GM10248 (cell line): ENCODE measurements at regions not wholly inside any gene's neighbourhood (a gene's known extent, or its start where the extent isn't known, plus 50 kb on each side); places are given as distances from the start of the nearest gene placed in this dataset.

Source experiments
- CTCF ChIA-PET: fragments of 300-600 bp; sonication (Branson Sonifier 250); formaldehyde crosslinking; extraction: SDS; loops from one replicate; lab custom pipeline; 2021; ENCODE audit warnings: antibody characterized with exemption; lab: Yijun Ruan, JAX
- POLR2A ChIA-PET: fragments of 350-650 bp; sonication (Branson Sonifier 250); formaldehyde crosslinking; extraction: SDS; loops from one replicate; lab custom pipeline; 2020; ENCODE audit warnings: antibody characterized with exemption; lab: Yijun Ruan, JAX
- DNase-seq: peaks from one replicate; pipeline ENCODE4 v3.0.0; 2012; ENCODE audit errors: extremely low spot score
- TF ChIP-seq, protein P1 (sequence below): IDR thresholded peaks from 2 replicates; pipeline ENCODE4 v1.5.1; 2012; ENCODE audit warnings: mild to moderate bottlenecking, low read depth; ENCODE audit errors: extremely low read depth, missing control alignments, control extremely low read depth

- DNase-seq, result no peak
- POLR2A ChIA-PET, result no interaction called here
- TF ChIP-seq, protein P1, sequence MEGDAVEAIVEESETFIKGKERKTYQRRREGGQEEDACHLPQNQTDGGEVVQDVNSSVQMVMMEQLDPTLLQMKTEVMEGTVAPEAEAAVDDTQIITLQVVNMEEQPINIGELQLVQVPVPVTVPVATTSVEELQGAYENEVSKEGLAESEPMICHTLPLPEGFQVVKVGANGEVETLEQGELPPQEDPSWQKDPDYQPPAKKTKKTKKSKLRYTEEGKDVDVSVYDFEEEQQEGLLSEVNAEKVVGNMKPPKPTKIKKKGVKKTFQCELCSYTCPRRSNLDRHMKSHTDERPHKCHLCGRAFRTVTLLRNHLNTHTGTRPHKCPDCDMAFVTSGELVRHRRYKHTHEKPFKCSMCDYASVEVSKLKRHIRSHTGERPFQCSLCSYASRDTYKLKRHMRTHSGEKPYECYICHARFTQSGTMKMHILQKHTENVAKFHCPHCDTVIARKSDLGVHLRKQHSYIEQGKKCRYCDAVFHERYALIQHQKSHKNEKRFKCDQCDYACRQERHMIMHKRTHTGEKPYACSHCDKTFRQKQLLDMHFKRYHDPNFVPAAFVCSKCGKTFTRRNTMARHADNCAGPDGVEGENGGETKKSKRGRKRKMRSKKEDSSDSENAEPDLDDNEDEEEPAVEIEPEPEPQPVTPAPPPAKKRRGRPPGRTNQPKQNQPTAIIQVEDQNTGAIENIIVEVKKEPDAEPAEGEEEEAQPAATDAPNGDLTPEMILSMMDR, result no peak
- CTCF ChIA-PET, result interaction anchor here (1.2 kb wide), 1 partner anchor 14 kb away, joined by 3 read pairs; no protein-coding TSS in a partner anchor
Measured at GRCh38 chr10:33422471-33423153, 88.1 kb upstream of the NRP1 start.

- POLR2A ChIA-PET, result no interaction called here
- TF ChIP-seq, protein P1, result no peak
- no peak for DNase-seq
- CTCF ChIA-PET, result interaction anchor here (1.2 kb wide), 1 partner anchor 13 kb away, joined by 3 read pairs; no protein-coding TSS in a partner anchor
Measured at GRCh38 chr10:33421789-33422462, 87.5 kb upstream of the NRP1 start.

DNA sequence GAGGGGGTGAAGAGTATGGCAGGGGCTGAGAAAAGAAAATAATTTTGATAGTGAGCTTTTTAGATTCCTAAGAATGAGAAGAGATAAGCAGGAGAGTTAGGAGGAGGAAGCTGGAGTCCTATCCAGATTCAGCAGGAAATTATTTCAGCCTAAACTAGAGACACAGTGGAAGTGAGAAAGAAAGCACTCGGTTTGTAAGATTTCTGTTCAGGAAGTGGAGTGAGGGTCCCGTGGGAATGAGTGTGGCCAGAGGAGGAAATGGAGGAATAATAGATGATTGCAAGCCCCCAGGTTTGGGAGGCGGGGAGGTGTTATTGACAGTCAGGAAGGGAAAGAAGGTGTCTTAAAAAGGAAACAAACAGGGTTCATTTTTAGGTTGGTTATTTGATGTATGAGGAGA is 84.8 kb upstream of the NRP1 start:
- TF ChIP-seq, protein P1, result no peak
- ChIA-PET POLR2A (no interaction called here), CTCF (no interaction called here)
- DNase-seq, result no peak

GRCh38 chr10:33418301-33418700 is 83.8 kb upstream of the NRP1 start:
- ChIA-PET POLR2A (no interaction called here), CTCF (interaction anchor here (1.2 kb wide), 1 partner anchor 10 kb away, joined by 4 read pairs; no protein-coding TSS in a partner anchor)
- TF ChIP-seq, protein P1, result no peak
- no peak for DNase-seq

DNA sequence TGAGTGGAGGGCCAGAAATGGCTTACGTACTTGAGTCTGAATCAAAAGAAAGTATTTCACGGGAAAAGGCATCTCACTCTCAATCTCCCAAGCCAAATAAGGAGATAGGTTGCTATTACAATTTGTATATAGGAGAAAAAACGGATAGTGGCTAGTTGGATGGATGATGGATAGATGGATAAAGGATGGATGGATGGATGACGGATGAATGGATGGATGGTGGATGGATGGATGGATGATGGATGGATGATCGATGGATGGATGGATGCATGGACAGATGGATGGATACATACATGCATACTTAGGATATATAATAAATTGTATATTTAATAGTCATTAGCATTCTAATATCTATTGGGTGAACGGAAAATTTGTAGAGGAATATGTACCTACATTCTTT is 82.2 kb upstream of the NRP1 start:
- POLR2A ChIA-PET, result no interaction called here
- CTCF ChIA-PET, result interaction anchor here (1.2 kb wide), 1 partner anchor 9 kb away, joined by 4 read pairs; no protein-coding TSS in a partner anchor
- TF ChIP-seq, protein P1, result no peak
- no peak for DNase-seq

DNA sequence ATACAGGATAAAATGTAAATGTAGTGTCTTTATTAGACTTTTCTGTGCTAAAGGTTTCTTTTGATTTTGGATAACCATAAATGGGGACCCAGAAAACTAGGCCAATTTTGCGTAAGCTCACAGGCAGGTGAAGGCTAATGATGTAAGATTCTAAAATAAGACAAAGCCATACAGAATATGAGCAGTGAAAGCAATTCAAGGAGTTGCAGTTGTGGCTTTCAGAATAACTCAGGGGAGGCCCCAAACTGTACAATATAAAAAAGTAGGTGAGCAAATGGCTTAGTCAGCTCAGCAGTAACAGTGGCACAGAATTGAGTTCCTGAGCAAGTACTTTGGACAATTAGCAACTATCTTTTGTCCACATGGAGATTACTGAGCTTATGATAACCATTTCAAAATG is 81.7 kb upstream of the NRP1 start:
- POLR2A ChIA-PET, result no interaction called here
- no peak for DNase-seq
- CTCF ChIA-PET, result interaction anchor here (1.2 kb wide), 1 partner anchor 11 kb away, joined by 3 read pairs; no protein-coding TSS in a partner anchor
- TF ChIP-seq, protein P1, result no peak
